Posterior vena cava (tissue), 2 donors: ENCODE measurements at regions not wholly inside any gene's neighbourhood (a gene's known extent, or its start where the extent isn't known, plus 50 kb on each side); places are given as distances from the start of the nearest gene placed in this dataset.
"Not testable (repeated sequence)": the region's sequence is repeated elsewhere in the genome, so short reads cannot be mapped to it uniquely, and the experiment has no call there.

Experiments
- DNase-seq: peaks from one replicate; pipeline ENCODE4 v3.0.0-alpha.2; 2020; ENCODE audit warnings: low spot score
- intact Hi-C, 2 donors: fragments of 100-400 bp; cut with DNase I; formaldehyde crosslinking; loops; one replicate each; pipeline versions ENCODE4 v1.14.1 to v1.14.2; 2022 to 2023
- donor health status: DM: yes; HTN: yes; CAD: no.
- donor health status: DM: yes; HTN: yes; CAD: no.

DNA sequence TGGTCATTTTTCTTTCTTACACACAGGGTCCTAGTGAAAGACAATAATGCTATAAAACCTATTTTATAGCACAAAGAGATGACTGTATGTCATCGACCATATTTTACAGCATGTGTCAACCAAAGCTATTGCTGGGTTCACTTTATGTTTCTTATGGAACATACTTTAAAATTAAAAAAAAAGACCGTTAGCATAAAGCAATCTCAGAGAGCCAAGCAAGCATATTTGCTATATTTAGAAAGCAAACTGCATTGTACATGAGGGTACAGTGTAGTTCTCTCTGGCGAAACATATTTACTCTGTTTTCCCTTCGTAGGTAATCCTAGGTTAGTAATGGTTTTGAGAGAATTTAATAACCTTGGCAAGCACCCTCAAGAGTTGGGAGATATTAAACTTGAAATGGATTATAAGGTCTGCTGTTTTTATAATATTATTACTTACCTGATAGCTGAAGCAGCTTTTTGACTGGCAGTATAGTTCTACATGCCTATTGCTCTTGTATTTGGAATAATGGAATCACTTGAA is 244.2 kb upstream of the POM121L12 start:
- no peak for DNase-seq
- intact Hi-C loops = no loop called here

DNA sequence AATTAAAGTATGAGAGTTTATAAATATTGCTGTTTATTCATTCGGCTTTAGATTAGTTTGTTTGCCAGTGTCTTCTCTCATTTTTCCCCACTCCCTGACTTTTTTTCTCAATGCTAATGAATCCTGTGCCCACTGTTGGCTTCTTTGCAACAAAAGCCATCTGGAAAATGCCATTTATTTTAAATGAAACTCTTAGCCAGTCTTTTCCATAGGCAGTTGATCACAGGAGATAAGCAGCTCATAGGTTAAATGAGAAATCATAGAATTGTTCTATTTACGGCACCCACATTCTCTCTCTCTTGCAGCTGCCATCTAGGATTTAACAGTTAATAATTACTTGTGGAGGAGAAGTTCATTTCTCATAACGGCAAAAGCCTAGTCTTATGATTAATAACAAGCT is 249.3 kb upstream of the POM121L12 start:
- intact Hi-C loops = no loop called here
- DNase-seq = no peak

DNA sequence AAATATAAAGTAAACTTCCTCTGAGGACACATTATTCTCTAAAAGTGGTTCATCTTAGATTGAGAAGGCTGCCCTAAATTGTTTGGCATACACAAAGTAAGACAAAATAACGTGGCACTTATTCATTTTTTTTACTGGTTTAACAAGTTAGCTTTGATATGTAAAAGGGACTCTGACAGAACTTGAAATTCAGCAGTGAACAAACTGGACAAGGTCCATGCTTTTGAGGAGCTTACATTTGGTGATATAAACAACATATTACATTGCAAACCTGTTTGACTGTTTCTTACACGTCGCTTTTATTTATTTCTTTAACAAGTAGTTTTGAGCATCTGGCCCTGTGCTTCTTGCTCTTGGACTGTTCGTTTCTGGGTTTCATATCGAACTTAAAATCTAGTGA is 253.1 kb upstream of the POM121L12 start:
- no peak for DNase-seq
- intact Hi-C loops = no loop called here

- intact Hi-C loops = no loop called here
- DNase-seq = no peak
These were observed 254.2 kb upstream of the POM121L12 start for GRCh38 chr7:52781250-52781649.

DNA sequence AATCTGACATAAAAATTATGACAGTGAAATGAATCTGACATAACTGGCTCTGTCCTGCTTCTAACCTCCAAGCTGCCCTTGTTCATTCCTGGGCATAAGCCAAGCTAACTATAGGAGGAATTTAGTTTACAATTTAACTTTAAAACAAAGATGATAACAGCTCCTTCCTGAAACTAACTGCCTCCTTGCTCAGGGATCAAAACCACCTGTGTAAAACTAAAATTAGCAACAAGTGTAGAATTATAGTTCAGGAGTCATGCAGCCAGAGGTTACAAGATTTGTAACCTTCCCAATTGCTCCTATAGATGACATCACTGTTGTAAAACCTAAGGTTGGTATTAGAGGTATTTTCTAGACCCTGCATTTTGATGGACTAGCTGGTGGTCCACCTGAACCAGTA is 256.4 kb upstream of the POM121L12 start:
- intact Hi-C loops = no loop called here
- DNase-seq = no peak

DNA sequence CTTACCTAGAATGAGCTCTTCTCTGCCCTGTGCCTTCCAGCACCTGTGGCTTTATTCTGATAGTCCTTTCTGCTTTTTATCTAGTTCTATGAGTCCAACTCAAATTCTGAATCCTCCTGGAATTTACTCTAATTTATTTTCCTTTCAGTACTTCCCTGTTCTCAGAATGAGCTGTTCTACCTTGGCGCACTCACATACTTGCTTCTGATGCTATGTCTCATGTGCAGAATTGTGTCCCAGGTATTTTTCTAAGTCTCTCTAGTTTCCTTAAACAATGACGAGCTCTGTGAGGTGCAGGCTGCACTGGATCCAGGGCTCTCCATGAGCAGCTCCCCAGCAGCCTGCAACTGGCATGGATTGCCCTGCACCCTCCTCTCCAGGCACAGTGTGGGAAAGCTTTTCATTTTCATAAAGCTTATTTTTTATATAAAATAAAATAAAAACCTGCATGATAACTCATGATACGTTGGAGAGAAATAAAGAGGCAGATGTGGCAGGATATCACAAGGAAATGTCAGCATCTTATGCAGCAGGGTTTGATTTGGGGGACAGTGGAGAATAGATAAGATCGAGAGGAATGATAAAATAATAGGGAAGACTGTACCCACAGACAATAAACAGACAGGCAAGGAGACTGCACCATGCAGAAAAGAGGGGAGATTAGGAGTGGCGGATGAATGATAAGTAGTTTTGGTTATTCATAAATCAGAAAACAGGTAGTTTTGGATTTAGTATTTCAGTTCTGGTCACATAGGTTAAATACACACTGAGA is 258.2 kb upstream of the POM121L12 start:
- intact Hi-C loops = no loop called here
- no peak for DNase-seq

DNA sequence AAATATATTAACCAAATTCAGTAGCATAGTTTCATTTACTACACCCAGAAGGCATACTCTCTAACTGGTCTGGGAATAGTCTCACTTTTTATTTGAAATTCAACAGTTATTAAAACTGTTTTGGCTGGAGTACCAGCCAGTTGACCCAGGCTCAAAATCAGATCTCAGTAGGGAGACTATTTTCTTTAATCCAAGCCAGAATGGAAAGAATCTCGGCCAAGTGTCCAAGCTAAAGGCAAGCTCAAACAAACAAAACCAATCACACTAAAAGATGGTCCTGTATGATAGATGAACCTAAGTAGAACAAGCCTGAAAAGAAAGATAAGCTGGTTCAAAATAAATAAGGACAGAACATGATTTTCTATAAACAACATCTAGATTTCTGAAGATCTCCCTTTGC is 259.6 kb upstream of the POM121L12 start:
- intact Hi-C loops = no loop called here
- no peak for DNase-seq

DNA sequence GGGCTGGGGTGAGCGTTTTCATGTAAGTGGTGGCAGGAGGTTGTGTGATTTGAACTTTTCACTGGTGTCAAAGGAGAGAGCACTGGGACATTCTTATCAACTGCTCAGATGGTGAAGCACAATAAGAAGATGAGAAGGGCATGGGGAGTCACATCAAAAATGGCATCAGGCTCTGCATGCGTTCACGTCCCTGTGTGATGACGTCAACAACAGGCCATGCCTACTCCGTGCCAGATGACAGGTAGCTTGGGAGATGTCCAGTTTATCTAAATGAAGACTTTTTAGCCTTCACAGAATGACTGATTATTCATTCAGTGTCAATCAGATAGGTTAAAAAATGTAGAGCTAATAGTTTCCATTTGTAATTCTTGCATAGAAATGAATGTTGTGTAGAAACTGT is 264.3 kb upstream of the POM121L12 start:
- intact Hi-C loops = no loop called here
- DNase-seq = no peak

DNA sequence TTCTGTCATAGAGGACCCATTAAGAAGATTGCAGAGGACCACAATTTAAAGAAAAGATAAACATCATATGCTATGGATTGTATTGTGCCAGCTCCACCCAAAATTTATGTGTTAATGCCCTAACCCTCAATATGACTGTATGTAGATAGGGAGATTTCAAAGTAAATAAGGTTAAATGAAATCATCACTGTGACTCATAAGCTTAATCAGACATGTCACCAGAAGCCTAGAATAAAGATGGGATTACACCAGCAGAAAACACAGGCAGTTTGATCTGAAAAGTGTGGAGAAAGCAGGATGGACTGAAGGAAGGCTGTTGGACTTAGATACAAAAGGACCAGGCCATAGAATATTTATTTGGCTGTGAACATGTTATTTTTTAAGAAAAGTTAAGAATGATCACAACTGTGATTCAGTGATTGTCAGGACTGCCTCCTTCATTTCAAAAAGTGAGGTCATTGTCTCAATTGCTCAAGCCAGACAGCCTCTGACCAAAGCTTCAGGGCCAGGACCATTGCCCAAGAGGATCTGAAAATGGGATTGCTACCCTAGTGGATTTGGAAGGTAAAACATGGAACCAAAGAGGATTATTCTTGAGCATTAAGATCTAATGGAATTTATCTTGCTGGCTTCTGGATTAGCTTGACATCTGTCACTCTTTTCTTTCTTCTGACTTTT is 270.8 kb upstream of the POM121L12 start:
- no peak for DNase-seq
- intact Hi-C loops = no loop called here

DNA sequence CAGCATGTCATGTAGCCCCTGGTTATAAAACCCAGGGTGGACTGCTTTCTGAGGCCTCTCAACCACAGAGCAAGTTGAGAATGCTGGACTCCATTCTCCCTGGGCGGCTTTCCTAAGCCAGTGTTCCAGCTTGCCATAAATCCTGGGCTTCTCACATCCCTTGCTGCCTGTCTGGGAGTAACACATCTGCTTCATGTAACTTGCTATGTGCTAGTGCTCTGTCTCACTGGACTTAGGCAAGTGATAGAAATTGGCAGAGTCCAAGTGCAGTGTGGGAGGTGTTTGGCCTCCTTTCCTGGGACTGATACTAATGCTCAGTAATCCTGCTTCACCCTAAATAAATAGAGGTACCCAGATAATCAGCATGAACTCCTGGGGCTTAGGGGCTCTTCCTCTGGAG is 277.1 kb upstream of the POM121L12 start:
- intact Hi-C loops = no loop called here
- no peak for DNase-seq

DNA sequence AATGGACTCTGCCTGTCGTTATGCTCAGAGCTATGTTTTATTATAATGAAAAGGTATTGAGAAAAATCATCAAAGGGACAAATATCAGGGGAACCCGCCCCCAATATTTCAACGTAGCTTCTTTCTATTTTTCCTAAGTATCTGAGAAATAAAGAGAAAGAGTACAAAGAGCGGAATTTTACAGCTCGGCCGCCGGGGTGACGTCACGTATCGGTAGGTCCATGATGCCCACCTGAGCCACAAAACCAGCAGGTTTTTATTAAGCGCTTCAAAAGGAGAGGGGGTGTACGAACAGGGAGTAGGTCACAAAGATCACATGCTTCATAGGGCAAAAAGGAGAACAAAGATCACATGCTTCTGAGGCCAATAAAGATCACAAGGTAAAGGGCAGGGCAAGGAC is 281.6 kb upstream of the POM121L12 start:
- no peak for DNase-seq
- intact Hi-C loops = no loop called here

DNA sequence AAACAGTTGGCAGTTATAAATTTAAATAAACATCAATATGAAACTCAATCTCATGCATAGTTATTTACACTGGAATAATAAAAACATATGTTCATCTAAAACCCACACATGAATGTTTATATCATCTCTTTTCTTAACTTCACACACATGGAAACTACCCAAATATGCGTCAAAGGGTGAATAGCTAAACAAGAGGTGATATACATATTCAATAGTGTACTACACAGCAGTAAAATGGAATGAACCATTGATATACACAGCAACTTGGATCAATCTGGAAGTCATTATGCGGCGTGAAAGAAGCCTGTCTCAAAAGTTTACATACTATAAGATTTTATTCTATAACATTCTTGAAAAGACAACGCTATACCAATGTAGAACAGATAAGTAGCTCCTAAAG is 282.5 kb upstream of the POM121L12 start:
- intact Hi-C loops = no loop called here

DNA sequence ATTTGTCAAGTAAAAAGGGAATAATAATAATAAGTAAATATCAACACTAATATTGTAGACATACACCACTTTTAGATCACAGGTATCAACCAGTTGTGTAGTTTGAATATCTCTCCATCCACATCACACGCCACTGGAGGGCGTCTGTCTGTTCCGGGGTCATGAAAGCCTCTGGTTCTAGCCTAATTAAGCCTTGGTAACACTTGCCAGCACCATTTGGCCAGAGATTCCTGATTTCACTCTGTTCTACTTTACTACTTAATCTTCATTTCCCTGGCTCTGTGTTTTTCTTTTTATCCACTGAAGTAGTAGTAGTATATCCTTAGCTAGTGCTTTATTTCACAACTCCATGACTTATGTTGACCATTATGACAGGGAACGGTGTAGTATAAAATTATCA is 285.6 kb upstream of the POM121L12 start:
- DNase-seq = no peak

More for the DNA sequence above, 282.5 kb upstream of the POM121L12 start:
- no peak for DNase-seq

GRCh38 chr7:52747817-52748216 is 287.6 kb upstream of the POM121L12 start:
- intact Hi-C loops = no loop called here
- no peak for DNase-seq

More for the DNA sequence above, 285.6 kb upstream of the POM121L12 start:
- intact Hi-C loops = no loop called here

GRCh38 chr7:52741670-52742290 is 293.7 kb upstream of the POM121L12 start:
- intact Hi-C loops = no loop called here
- no peak for DNase-seq

DNA sequence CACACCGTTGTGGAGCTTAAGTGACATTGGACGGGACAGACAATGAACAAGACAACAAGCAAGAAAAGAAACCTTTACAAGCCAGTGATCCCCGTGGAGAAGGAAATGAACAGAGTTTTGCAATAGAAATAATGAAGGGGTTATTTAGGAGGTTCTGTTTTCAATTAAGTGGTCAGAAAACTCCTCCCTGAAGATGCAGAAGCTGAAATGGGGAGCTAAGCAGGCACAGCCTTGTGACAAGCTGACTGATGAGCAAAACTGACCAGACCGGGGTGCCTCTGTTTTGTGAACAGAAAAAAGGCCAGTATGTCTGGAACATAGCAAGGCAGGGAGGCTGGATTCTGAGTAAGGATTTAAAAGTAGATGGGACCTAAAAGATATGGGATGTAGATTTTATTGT is 299.8 kb upstream of the POM121L12 start:
- DNase-seq = no peak
- intact Hi-C loops = no loop called here

DNA sequence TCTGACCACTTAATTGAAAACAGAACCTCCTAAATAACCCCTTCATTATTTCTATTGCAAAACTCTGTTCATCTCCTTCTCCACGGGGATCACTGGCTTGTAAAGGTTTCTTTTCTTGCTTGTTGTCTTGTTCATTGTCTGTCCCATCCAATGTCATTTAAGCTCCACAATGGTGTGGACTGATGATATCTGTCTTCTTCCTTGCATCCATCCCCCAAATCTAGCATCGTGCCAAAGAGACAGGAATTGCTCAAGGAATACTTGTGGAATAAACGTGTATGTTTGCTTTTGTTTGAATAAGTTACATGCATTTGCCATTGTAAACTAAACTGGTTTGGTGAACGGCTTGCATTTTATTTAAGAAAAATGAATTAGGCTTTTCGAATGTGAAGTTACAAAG is 306.8 kb upstream of the POM121L12 start:
- intact Hi-C loops, DNase-seq: not testable (repeated sequence)

DNA sequence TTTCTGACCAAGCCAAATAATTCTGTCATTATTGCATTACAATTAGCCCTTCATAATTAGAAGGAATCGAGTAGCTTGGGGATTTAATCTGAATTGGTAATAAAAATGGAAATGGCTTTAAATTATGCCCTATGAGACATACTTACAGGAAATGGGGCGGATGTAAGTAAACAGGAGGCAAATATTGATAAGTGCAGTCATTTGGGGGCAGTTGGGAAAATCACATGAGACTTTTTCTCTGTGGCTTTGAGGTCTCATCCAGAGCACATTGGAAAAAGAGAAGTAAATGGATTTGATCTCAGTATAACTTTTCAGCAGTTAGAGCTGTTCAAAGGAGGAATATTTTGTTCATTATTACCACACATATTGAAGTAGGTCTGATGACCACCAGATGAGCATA is 307.8 kb upstream of the POM121L12 start:
- intact Hi-C loops = no loop called here

DNA sequence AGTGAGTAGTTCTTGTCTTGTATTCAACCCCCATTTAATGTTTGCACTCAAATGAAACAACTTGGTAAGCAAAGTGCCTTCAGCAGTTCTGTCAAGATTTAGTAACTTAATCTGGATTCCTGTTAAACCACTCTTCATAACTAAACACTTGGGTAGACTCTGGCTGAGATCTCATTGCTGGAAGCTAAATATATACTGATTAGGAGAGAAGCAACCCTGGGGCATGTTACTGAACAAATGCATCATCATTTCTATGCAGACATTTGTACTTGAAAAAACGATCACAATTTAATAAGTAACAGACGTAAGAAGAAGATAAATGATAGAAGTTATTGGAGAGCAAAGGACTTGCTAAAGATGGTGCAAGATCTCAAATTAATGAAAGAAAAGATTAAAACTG is 308.4 kb upstream of the POM121L12 start:
- intact Hi-C loops = no loop called here

More for the DNA sequence above, 307.8 kb upstream of the POM121L12 start:
- no peak for DNase-seq

GRCh38 chr7:52726493-52726892 is 308.9 kb upstream of the POM121L12 start:
- intact Hi-C loops = no loop called here
- DNase-seq = no peak

More for the DNA sequence above, 308.4 kb upstream of the POM121L12 start:
- DNase-seq = no peak
